Thyroid gland (tissue), 4 donors: ENCODE measurements at regions not wholly inside any gene's neighbourhood (a gene's known extent, or its start where the extent isn't known, plus 50 kb on each side); places are given as distances from the start of the nearest gene placed in this dataset.

Source experiments
- CTCF ChIP-seq, 6 experiments: fragments of 200-600 bp in 3 of 6; fragments of 450-650 bp in 3 of 6; sonication (generic) in 3 of 6; IDR thresholded peaks; one replicate each; pipeline ENCODE4 v1.5.1; 2016 to 2019; ENCODE audit warnings: antibody characterized with exemption in 6 of 6, mild to moderate bottlenecking in 2 of 6, inconsistent platforms in 1 of 6, moderate library complexity in 1 of 6
- POLR2A ChIP-seq, 2 donors: fragments of 450-650 bp; IDR thresholded peaks; one replicate each; pipeline ENCODE4 v1.6.1; 2017; ENCODE audit warnings: antibody characterized with exemption in 2 of 2, mild to moderate bottlenecking in 2 of 2, moderate library complexity in 1 of 2

DNA sequence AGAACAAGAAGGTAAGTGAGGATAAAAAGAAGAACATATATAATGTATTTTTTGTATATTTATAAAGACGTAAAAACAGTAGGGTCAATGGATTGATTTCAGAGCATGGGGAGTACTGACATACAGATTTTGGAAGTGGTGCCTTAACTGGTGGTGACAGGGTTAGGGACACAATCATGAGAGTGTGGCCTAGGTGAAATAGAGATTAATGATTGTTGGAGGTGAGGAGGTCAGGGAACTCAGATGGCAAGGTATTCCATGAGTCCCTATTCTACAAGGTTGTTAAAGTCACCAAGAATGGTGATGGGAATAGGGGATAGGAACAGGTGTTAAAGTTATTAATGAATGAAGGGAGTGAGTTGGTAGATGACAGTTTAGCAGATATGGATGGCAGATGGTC is 210.8 kb downstream of the SEMA6A start:
- TF ChIP-seq CTCF (IDR thresholded peaks at IDR 0.05) (no peak), POLR2A (IDR thresholded peaks at IDR 0.05) (no peak)
